ENCODE measurements at regions not wholly inside any gene's neighbourhood (a gene's known extent, or its start where the extent isn't known, plus 50 kb on each side); places are given as distances from the start of the nearest gene placed in this dataset.

DNA sequence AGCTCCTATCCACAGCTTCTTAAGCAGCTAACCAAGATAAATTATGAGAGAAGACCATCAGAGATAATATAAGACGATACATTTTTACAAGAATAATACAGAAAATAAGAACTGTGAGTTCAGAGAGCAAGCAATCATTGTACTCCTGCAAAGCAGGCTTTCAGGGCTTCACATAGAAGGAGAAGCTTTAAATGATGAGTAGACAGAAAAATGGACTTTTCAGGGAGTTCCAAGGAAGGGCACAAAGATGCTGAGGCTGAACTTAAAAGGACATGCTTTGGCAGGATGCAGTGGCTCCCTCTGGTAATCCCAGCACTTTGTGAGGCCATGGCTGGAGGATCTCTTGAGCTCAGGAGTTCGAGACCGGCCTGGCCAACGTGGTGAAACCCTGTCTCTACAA, 159.5 kb downstream of the POU4F1 start:
- TF ChIP-seq CREB1 (CRISPR knock-in tag; IDR thresholded peaks at IDR 0.05; ENCODE audit: low read depth) (no peak), EZH2 (IDR thresholded peaks at IDR 0.05; ENCODE audit: low read depth, unreplicated experiment) (no peak), EZH2phosphoT487 (IDR thresholded peaks at IDR 0.05; ENCODE audit: unreplicated experiment) (no peak)
- TF ChIP-seq, protein P1, sequence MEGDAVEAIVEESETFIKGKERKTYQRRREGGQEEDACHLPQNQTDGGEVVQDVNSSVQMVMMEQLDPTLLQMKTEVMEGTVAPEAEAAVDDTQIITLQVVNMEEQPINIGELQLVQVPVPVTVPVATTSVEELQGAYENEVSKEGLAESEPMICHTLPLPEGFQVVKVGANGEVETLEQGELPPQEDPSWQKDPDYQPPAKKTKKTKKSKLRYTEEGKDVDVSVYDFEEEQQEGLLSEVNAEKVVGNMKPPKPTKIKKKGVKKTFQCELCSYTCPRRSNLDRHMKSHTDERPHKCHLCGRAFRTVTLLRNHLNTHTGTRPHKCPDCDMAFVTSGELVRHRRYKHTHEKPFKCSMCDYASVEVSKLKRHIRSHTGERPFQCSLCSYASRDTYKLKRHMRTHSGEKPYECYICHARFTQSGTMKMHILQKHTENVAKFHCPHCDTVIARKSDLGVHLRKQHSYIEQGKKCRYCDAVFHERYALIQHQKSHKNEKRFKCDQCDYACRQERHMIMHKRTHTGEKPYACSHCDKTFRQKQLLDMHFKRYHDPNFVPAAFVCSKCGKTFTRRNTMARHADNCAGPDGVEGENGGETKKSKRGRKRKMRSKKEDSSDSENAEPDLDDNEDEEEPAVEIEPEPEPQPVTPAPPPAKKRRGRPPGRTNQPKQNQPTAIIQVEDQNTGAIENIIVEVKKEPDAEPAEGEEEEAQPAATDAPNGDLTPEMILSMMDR (conservative IDR thresholded peaks at IDR 0.05; ENCODE audit: low read depth in 2 of 2): no peak
- TF ChIP-seq, protein P2, sequence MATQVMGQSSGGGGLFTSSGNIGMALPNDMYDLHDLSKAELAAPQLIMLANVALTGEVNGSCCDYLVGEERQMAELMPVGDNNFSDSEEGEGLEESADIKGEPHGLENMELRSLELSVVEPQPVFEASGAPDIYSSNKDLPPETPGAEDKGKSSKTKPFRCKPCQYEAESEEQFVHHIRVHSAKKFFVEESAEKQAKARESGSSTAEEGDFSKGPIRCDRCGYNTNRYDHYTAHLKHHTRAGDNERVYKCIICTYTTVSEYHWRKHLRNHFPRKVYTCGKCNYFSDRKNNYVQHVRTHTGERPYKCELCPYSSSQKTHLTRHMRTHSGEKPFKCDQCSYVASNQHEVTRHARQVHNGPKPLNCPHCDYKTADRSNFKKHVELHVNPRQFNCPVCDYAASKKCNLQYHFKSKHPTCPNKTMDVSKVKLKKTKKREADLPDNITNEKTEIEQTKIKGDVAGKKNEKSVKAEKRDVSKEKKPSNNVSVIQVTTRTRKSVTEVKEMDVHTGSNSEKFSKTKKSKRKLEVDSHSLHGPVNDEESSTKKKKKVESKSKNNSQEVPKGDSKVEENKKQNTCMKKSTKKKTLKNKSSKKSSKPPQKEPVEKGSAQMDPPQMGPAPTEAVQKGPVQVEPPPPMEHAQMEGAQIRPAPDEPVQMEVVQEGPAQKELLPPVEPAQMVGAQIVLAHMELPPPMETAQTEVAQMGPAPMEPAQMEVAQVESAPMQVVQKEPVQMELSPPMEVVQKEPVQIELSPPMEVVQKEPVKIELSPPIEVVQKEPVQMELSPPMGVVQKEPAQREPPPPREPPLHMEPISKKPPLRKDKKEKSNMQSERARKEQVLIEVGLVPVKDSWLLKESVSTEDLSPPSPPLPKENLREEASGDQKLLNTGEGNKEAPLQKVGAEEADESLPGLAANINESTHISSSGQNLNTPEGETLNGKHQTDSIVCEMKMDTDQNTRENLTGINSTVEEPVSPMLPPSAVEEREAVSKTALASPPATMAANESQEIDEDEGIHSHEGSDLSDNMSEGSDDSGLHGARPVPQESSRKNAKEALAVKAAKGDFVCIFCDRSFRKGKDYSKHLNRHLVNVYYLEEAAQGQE (IDR thresholded peaks at IDR 0.05; ENCODE audit: unreplicated experiment): no peak

Data from GM23338 (cell line).